ENCODE measurements at regions not wholly inside any gene's neighbourhood (a gene's known extent, or its start where the extent isn't known, plus 50 kb on each side); places are given as distances from the start of the nearest gene placed in this dataset.

DNA sequence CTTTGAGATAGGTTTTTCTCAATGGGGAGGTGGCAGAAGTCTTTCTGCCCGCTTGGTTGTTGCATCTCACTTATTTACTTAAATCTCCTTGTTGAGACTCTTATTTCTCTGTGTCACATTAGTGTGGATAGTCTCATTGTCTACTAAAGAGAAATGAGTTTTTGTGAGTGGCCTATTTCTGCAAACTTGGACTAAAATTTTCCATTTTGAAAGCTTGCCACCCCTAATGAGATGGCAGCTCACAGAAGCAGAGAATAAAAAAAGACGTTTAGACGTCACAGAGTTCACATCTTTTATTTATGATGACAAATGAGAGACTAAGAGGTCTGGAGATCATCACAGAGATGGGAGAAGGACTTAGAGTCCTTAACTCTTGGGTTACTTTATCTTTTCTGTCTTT lies 262.7 kb upstream of the PHYHIPL start:
- TF ChIP-seq CTCF (IDR thresholded peaks at IDR 0.05) (no peak), POLR2A (IDR thresholded peaks at IDR 0.05) (no peak)

Data from heart left ventricle (tissue), 13 donors.